Mesenchymal stem cell (in vitro differentiated cells and primary cell): ENCODE measurements at regions not wholly inside any gene's neighbourhood (a gene's known extent, or its start where the extent isn't known, plus 50 kb on each side); places are given as distances from the start of the nearest gene placed in this dataset.
"Not testable (repeated sequence)": the region's sequence is repeated elsewhere in the genome, so short reads cannot be mapped to it uniquely, and the experiment has no call there.

Experiments used
- DNase-seq: peaks from one replicate; pipeline ENCODE4 v3.0.0-alpha.2; 2013
- H2AFZ ChIP-seq: one replicate; pipeline ENCODE4 v1.6.1; 2013; ENCODE audit warnings: low read depth, mild to moderate bottlenecking, control low read depth, inconsistent platforms, low read length, moderate library complexity
- H2AK5ac ChIP-seq: 2 replicates; pipeline ENCODE4 v1.6.1; 2013; ENCODE audit warnings: low read length, moderate library complexity, mild to moderate bottlenecking, inconsistent platforms; ENCODE audit not compliant: severe bottlenecking
- H2BK120ac ChIP-seq: one replicate; pipeline ENCODE4 v1.6.1; 2013; ENCODE audit warnings: low read depth, mild to moderate bottlenecking, inconsistent platforms, low read length, moderate library complexity
- H2BK12ac ChIP-seq, 2 experiments: one replicate each; pipeline ENCODE4 v1.6.1; 2013; ENCODE audit warnings: inconsistent platforms in 2 of 2, low read length in 2 of 2, mild to moderate bottlenecking in 2 of 2, moderate library complexity in 2 of 2, control low read depth in 1 of 2
- H2BK15ac ChIP-seq: one replicate; pipeline ENCODE4 v1.6.1; 2013; ENCODE audit warnings: mild to moderate bottlenecking, low read depth, inconsistent platforms; ENCODE audit not compliant: poor library complexity, severe bottlenecking
- H2BK5ac ChIP-seq: 2 replicates; pipeline ENCODE4 v1.6.1; 2013; ENCODE audit warnings: low read depth, mild to moderate bottlenecking, low read length, control low read depth, inconsistent platforms; ENCODE audit not compliant: poor library complexity, severe bottlenecking
- H3K14ac ChIP-seq, 2 experiments: one replicate each; pipeline ENCODE4 v1.6.1; 2013; ENCODE audit warnings: inconsistent platforms in 2 of 2, low read length in 2 of 2, control low read depth in 1 of 2, mild to moderate bottlenecking in 1 of 2, moderate library complexity in 1 of 2
- H3K18ac ChIP-seq, 2 experiments: one replicate each; pipeline ENCODE4 v1.6.1; 2013; ENCODE audit warnings: inconsistent platforms in 2 of 2, low read length in 2 of 2, control low read depth in 1 of 2, low read depth in 1 of 2, mild to moderate bottlenecking in 1 of 2
- H3K23ac ChIP-seq, 2 experiments: one replicate each; pipeline ENCODE4 v1.6.1; 2013; ENCODE audit warnings: inconsistent platforms in 2 of 2, low read length in 2 of 2, mild to moderate bottlenecking in 2 of 2, moderate library complexity in 2 of 2, control low read depth in 1 of 2
- H3K27ac ChIP-seq: 2 replicates; pipeline ENCODE4 v1.5.1; 2013; ENCODE audit warnings: mild to moderate bottlenecking, moderate library complexity, low read length, control low read depth, inconsistent platforms; ENCODE audit not compliant: poor library complexity, severe bottlenecking
- H3K27me3 ChIP-seq, 2 experiments: 2 replicates each; pipeline versions ENCODE4 v1.6.1 to v1.7.0; 2013; ENCODE audit warnings: low read length in 2 of 2, mild to moderate bottlenecking in 2 of 2, moderate library complexity in 2 of 2, control low read depth in 1 of 2, inconsistent platforms in 1 of 2; ENCODE audit not compliant: control insufficient read depth in 1 of 2, insufficient read depth in 1 of 2
- H3K36me3 ChIP-seq, 2 experiments: 2 replicates each; pipeline versions ENCODE4 v1.6.1 to v1.7.0; 2013; ENCODE audit warnings: low read length in 2 of 2, control low read depth in 1 of 2, inconsistent platforms in 1 of 2, low read depth in 1 of 2, mild to moderate bottlenecking in 1 of 2; ENCODE audit not compliant: insufficient read depth in 2 of 2, control insufficient read depth in 1 of 2
- H3K4ac ChIP-seq, 2 experiments: one replicate each; pipeline ENCODE4 v1.6.1; 2013; ENCODE audit warnings: inconsistent platforms in 2 of 2, low read length in 2 of 2, mild to moderate bottlenecking in 2 of 2, moderate library complexity in 2 of 2, control low read depth in 1 of 2, low read depth in 1 of 2
- H3K4me1 ChIP-seq: 2 replicates; pipeline ENCODE4 v1.6.1; 2013; ENCODE audit warnings: low read depth, low read length, control low read depth; ENCODE audit not compliant: control insufficient read depth, insufficient read depth
- H3K4me2 ChIP-seq: 2 replicates; pipeline ENCODE4 v1.6.1; 2013; ENCODE audit warnings: low read length, mild to moderate bottlenecking, inconsistent platforms; ENCODE audit not compliant: poor library complexity, severe bottlenecking
- H3K4me3 ChIP-seq, 2 experiments: 2 replicates each; pipeline versions ENCODE4 v1.5.1 to v1.7.0; 2013; ENCODE audit warnings: low read length in 2 of 2, mild to moderate bottlenecking in 2 of 2, control low read depth in 1 of 2, low read depth in 1 of 2; ENCODE audit not compliant: insufficient read depth in 1 of 2
- H3K79me1 ChIP-seq: replicated peaks from 2 replicates; pipeline ENCODE4 v1.6.1; 2013; ENCODE audit warnings: mild to moderate bottlenecking, control low read depth, low read length, inconsistent platforms; ENCODE audit not compliant: poor library complexity, severe bottlenecking
- H3K9ac ChIP-seq: 2 replicates; pipeline ENCODE4 v1.7.0; 2013; ENCODE audit warnings: mild to moderate bottlenecking, low read length, moderate library complexity
- H3K9me3 ChIP-seq: 2 replicates; pipeline ENCODE4 v1.7.0; 2013; ENCODE audit warnings: mild to moderate bottlenecking, low read length; ENCODE audit not compliant: control insufficient read depth
- H4K8ac ChIP-seq: one replicate; pipeline ENCODE4 v1.6.1; 2013; ENCODE audit warnings: inconsistent platforms, mild to moderate bottlenecking, low read length, moderate library complexity
- H4K91ac ChIP-seq: one replicate; pipeline ENCODE4 v1.6.1; 2013; ENCODE audit warnings: mild to moderate bottlenecking, low read length, inconsistent platforms
- WGBS: methylation state at CpG from one replicate; pipeline ENCODE4 v1.1.7; 2013; ENCODE audit warnings: mixed read lengths; 5-methylcytosine and 5-hydroxymethylcytosine counted together

DNA sequence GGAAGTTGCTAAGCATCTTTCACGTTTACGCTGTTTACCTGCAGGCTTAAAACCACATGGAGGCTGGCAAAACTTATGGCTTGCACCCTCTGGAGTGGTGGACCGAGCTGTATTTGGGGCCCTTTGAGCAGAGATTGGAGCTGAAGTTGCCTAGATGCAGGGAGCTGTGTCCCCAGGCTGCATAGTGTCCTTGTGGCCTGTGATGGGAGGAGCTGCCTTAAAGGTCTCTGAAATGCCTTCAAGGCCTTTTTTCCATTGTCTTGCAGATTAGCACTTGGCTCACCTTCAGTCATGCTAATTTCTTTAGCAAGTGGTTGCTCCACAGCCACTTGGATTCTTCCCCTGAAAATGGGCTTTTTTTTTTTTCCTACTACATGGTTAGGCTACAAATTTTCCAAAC lies 81.5 kb upstream of the CHD1 start:
- Histone ChIP-seq H3K14ac (no peak overlapping the region), H3K9ac (no peak overlapping the region), H3K4ac (no peak overlapping the region), H3K18ac (no peak overlapping the region), H3K4me3 (no peak overlapping the region), H3K36me3 (no peaks in the 10 kb centered on the region), H4K8ac (no peak overlapping the region), H3K23ac (no peak overlapping the region), H2BK5ac (no peak overlapping the region), H3K4me1 (no peaks in the 10 kb centered on the region), H3K27ac (no peak overlapping the region), H3K27me3 (no peaks in the 10 kb centered on the region), H2AK5ac (no peak overlapping the region), H3K9me3 (peaks cover 10% of the 10 kb centered on the region), H2BK15ac (no peak overlapping the region), H2BK120ac (no peak overlapping the region), H4K91ac (no peak overlapping the region), H3K79me1 (no peaks in the 10 kb centered on the region), H2BK12ac (no peak overlapping the region), H3K4me2 (no peak overlapping the region), H2AFZ (no peak overlapping the region)
- 63% methylated on average over 3 of the region's 3 CpGs for WGBS
- DNase-seq = no peak

DNA sequence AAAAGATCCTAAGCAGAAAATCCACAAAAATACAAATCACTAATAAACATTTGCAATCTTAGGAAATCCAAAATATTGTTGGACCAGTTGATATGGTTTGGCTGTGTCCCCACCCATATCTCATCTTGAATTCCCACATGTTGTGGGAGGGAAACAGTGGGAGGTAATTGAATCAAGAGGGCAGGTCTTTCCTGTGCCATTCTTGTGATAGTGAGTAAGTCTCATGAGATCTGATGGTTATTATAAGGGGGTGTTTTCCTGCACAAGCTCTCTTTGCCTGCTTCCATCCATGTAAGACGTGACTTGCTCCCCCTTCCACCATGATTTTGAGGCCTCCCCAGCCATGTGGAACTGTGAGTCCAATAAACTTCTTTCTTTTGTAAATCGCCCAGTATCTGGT lies 79.2 kb upstream of the CHD1 start:
- not testable (repeated sequence) for H4K91ac ChIP-seq, H3K27ac ChIP-seq, H3K14ac ChIP-seq, H2AK5ac ChIP-seq, H2BK5ac ChIP-seq, H2BK15ac ChIP-seq, H3K9ac ChIP-seq, H3K79me1 ChIP-seq, H2AFZ ChIP-seq, H3K4ac ChIP-seq, H3K36me3 ChIP-seq, H3K23ac ChIP-seq, H2BK12ac ChIP-seq, H3K27me3 ChIP-seq, H2BK120ac ChIP-seq, H3K9me3 ChIP-seq, H3K4me1 ChIP-seq, DNase-seq, H3K4me2 ChIP-seq, H4K8ac ChIP-seq, H3K18ac ChIP-seq, H3K4me3 ChIP-seq
- WGBS = 78% methylated on average over 2 of the region's 2 CpGs

DNA sequence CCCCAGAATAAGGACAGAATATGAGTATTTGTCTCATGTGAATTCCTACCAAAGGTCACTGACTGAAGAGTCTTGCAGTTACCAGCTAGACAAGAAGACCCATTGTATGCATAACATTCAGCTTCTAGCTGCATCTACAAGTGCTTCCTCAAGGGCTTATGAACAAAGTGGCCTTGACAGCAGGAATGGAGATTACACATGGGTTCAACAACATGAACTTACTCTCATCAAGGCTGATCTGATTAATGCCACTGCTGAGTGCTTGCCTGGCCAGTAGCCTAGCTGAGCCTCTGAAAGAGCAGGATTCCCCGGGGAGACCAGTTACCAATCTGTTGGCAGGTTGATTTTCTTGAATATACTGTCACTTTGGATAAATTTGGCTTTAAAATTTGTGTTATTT lies 76.7 kb upstream of the CHD1 start:
- Histone ChIP-seq H4K8ac (no peak overlapping the region), H2AK5ac (no peak overlapping the region), H2BK12ac (no peak overlapping the region), H3K23ac (no peak overlapping the region), H3K4me2 (no peak overlapping the region), H3K27ac (no peak overlapping the region), H3K4me1 (no peaks in the 10 kb centered on the region), H2BK120ac (no peak overlapping the region), H3K14ac (no peak overlapping the region), H3K4me3 (no peak overlapping the region), H3K27me3 (no peaks in the 10 kb centered on the region), H3K9me3 (peaks cover 5% of the 10 kb centered on the region), H4K91ac (no peak overlapping the region), H2AFZ (no peak overlapping the region), H3K9ac (no peak overlapping the region), H2BK5ac (no peak overlapping the region), H3K36me3 (no peaks in the 10 kb centered on the region), H3K79me1 (no peaks in the 10 kb centered on the region), H3K18ac (no peak overlapping the region), H2BK15ac (no peak overlapping the region), H3K4ac (no peak overlapping the region)
- peak; percentile 6 for DNase-seq
- 88% methylated on average over 1 of the region's 1 CpG for WGBS

DNA sequence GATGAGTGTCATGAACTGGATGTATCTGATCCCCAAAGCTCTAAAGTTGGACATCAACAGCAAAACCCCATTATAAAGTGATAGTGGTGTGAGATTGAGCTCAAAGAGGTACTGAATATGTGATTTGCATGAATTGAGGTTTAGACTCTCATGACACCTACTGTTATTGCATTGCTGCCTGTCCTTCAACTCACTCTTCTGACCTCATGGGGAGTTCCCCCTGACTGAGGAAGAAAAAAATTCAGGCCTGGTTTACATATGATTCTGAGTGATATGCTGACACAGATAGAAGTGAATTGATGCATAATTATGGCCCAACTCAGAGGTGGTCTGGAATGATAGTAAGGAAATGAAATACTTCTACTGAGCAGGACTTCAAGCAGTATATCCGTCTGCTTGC lies 76.2 kb upstream of the CHD1 start:
- no peak overlapping the region for H3K27ac ChIP-seq
- H4K91ac ChIP-seq = no peak overlapping the region
- no peak for DNase-seq
- no peak overlapping the region for H2AK5ac ChIP-seq
- H3K36me3 ChIP-seq = no peaks in the 10 kb centered on the region
- H3K27me3 ChIP-seq = no peaks in the 10 kb centered on the region
- no peak overlapping the region for H2AFZ ChIP-seq
- no peak overlapping the region for H3K4me3 ChIP-seq
- no peak overlapping the region for H2BK15ac ChIP-seq
- H3K4me2 ChIP-seq = no peak overlapping the region
- no peak overlapping the region for H3K9ac ChIP-seq
- no peak overlapping the region for H3K4ac ChIP-seq
- 100% methylated on average over 1 of the region's 1 CpG for WGBS
- H2BK12ac ChIP-seq = no peak overlapping the region
- H3K9me3 ChIP-seq = peaks cover 5% of the 10 kb centered on the region
- no peak overlapping the region for H2BK5ac ChIP-seq
- no peaks in the 10 kb centered on the region for H3K79me1 ChIP-seq
- no peaks in the 10 kb centered on the region for H3K4me1 ChIP-seq
- H3K14ac ChIP-seq = no peak overlapping the region
- no peak overlapping the region for H3K18ac ChIP-seq
- no peak overlapping the region for H4K8ac ChIP-seq
- no peak overlapping the region for H2BK120ac ChIP-seq
- H3K23ac ChIP-seq = no peak overlapping the region
